GM18870 (cell line): ENCODE measurements at regions not wholly inside any gene's neighbourhood (a gene's known extent, or its start where the extent isn't known, plus 50 kb on each side); places are given as distances from the start of the nearest gene placed in this dataset.
"Not testable (repeated sequence)": the region's sequence is repeated elsewhere in the genome, so short reads cannot be mapped to it uniquely, and the experiment has no call there.

Experiments
- ATAC-seq: cut with Tn5 transposase; IDR thresholded peaks from one replicate; pipeline ENCODE4 v1.9.1; 2021; ENCODE audit warnings: moderate library complexity; ENCODE audit not compliant: unreplicated experiment

DNA sequence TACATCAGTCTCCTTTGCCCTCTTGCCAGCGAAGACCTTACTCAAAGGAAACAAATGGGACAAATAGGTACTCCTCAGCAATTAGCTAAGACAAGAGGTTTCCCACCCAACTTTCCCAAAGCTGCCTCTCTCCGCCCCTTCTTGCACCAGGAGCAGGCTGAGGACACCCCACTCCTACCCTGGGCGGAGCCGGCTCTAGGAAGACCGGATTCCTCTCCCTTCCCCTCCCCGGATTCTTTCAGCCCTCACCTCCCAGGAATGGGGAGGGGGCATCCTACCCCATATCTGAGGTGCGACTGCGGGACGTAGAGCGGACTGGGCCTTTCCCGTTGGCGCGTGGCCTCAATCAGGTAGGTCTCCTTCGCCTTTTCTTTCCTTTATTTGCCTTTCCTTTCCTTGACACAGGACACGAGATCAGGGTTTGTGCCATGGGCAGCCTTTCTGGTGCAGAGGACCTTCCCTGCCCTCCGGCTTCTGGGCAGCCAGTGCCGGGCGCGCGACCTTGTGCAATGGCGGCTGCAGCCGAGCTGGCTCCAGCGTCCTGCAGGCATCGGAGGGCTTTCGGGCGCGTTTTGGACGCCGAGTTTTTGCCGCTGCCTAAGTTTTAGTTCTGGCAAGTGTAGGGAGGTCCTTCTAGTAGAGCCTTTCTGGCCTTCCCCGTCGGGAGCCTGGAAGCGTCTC, 279.9 kb downstream of the PLS3 start:
- not testable (repeated sequence) for ATAC-seq

DNA sequence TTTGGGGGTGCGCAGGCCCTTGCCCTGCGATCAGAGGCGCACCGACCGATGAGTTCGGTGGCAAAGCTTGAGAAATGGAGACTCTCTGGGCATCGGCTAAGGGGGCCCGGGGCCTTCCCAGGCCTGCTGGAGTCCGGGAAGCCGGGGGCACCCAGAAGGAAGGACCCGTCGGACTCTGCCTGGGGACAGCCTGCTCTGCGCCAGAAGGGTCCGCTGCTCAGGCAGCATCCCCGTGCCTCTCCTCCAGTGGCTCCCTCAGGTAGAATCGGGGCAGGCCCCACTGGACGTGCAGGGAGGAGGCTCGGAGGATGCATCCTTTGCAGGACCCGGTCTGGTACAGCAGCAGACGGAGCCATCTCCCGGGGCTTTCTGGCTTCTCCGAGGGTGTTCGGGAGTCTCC, 290.0 kb downstream of the PLS3 start:
- not testable (repeated sequence) for ATAC-seq

DNA sequence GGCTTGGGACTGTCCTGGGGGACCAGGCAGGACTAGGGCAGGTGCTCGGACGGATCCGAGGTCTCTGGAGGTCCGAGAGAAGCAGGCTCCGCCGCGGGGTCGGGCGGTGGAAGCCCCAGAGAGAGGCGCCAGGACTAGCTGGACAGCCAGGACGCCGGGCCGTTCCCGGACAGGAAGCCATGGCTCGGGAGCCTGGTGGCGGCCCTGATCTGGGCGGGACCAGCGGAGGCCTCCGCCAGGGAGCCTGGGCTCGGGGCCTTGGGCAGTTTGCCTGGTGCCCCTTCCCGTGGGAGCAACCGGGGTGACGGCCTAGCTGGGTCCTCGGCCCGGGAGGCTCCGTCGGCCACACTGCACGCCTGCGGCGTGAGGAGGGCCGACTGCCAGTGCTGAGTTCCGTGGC, 292.3 kb downstream of the PLS3 start:
- ATAC-seq: not testable (repeated sequence)

DNA sequence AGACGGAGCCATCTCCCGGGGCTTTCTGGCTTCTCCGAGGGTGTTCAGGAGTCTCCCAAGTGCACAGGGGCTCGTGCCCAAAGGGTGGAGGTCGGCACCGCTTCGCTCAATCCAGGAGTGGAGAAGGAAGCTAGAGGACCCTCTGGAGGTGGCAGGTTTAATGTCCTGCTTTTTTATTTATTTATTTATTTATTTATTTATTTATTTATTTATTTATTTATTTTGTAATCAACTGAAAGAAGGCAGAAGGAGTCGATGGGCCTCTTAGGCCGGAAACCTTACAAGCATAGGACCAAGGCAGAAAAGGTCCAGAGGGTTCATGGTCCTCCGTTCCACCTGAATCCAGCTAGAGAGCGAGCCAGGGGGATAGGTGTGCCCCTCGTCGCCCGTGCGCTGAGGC, 289.4 kb upstream of the AGTR2 start:
- not testable (repeated sequence) for ATAC-seq

DNA sequence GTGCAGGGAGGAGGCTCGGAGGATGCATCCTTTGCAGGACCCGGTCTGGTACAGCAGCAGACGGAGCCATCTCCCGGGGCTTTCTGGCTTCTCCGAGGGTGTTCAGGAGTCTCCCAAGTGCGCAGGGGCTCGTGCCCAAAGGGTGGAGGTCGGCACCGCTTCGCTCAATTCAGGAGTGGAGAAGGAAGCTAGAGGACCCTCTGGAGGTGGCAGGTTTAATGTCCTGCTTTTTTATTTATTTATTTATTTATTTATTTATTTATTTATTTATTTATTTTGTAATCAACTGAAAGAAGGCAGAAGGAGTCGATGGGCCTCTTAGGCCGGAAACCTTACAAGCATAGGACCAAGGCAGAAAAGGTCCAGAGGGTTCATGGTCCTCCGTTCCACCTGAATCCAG, 286.4 kb upstream of the AGTR2 start:
- ATAC-seq: not testable (repeated sequence)

DNA sequence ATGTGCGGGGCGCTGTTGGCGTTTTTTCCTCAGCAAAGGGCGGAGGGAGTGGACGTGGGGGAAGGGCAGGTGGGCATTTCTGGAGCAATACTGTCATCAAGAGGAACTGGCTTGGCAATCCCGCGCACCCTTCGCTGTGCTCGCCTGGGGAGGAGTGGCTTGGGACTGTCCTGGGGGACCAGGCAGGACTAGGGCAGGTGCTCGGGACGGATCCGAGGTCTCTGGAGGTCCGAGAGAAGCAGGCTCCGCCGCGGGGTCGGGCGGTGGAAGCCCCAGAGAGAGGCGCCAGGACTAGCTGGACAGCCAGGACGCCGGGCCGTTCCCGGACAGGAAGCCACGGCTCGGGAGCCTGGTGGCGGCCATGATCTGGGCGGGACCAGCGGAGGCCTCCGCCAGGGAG, 282.5 kb upstream of the AGTR2 start:
- ATAC-seq: not testable (repeated sequence)

DNA sequence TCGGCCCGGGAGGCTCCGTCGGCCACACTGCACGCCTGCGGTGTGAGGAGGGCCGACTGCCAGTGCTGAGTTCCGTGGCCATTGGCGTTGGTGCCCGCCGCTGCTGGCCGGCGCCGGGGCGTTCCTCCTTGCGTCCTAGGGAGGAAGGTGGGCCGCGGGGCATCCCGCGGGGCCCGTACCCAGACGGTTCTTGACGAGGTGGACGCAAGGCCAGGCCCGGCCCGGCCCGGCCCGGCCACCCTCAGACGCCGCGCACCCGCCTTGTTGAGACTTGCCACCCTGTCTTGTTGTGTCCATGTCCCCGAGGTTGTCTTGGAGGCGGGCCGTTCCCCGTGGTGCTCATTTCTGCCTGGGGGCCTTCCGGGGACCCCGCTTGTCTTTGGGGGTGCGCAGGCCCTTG, 282.0 kb upstream of the AGTR2 start:
- ATAC-seq: not testable (repeated sequence)

DNA sequence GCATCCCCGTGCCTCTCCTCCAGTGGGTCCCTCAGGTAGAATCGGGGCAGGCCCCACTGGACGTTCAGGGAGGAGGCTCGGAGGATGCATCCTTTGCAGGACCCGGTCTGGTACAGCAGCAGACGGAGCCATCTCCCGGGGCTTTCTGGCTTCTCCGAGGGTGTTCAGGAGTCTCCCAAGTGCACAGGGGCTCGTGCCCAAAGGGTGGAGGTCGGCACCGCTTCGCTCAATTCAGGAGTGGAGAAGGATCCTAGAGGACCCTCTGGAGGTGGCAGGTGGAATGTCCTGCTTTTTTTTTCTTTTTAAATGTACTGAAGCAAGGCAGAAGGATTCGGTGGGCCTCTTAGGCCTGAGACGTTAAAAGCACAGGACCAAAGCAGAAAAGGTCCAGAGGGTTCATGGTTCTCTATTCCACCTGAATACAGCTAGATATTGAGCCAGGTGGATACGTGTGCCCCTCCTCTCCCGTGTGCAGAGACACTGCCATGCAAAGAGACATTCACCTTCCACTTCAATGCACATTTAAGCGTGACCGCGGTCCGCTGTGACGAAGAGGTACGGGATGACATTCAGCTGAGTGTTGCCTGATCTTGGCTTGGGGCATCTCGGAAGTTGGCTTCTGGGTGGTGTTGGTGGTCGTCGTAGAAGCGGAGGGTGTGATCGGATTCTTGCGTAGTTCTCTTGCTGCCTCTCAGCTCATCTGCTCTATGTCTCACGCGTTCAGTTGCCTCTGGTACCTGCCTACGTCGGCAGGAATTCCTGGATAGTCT, 281.2 kb upstream of the AGTR2 start:
- no peak for ATAC-seq

DNA sequence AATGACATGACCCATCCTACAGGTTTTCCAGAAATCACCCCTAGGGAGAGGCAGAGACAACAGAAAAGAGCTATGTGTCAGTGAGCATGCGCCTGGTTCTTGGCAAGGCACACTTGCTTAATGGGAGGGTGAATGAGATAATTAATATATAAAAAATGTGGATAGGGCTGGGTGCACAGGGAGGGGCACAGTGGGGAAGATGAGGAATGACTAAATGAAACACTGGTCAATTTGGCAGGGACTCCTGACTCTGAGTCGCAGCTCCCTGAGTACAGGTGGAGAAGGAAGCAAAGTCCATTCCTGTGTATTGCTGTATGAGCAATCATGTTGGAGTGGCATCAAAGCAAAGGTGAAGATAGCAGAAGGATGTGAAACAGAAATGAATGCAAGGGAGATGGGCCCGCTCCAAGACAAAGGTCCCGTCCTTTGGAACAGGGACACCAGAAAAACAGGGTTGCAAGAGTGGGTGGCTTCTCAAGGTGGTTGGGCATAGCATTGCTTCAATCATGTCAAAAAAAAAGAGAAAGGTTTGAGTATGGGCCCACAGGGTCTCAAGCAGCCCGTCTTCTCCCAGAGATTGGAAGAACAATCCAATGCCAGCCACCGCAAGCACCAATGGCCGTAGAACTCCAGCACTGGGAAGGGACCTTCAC, 278.4 kb upstream of the AGTR2 start:
- no peak for ATAC-seq

DNA sequence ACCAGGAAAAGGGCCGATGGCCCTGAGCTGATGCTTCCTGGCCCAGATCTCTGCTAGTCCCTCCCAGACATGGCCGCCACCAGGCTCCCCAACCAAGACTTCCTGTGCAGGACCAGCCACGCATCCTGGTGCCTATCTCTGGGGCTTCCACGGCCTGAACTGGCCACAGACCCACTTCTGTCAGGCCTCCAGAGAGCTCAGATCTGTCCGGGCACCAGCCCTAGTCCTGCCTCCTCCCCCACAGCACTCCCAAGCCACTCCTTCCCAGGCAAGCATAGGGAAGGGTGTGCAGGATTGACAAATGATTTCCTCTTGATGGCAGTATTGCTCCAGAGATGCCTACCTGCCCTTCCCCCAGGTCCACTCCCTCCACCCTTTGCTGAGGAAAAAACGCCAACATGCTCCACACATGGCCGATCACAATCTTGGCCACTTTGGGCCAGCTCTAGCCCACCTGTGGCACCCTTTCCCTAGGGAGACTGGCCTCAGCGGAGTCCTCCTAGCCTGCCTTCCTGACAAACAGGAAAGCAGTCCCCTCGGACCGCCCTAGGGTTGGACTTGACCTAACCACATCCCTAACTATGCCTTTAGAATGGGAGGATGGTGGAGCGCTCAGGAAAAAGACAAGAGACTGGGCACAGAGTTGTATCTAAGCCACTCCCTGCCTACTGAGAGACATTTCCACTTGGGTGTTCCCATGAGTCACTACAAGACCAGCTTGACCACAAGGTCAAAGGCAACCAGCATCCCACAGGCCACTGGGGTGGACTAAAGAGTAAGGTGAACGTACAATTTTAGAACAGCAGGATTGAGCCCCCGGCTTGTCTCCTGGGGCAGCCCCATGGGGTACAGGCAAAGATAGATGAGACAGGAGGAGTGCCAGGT, 277.5 kb upstream of the AGTR2 start:
- ATAC-seq: peak; percentile 73

DNA sequence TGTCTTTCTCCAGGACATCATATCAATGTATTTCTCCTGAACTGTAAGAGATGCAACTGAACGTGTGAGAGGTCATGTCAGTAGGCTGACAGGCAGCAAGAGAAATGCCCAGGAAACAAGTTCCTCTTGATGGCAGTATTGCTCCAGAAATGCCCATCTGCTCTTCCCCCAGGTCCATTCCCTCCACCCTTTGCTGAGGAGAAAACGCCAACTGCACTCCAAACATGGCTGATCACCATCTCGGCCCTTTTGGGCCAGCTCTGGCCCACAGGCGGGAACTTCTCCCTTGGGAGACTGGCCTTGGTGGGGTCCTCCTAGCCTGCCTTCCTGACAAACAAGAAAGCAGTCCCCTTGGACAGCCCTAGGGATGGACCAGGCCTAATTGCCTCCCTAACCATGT, 276.5 kb upstream of the AGTR2 start:
- peak; percentile 29 for ATAC-seq

DNA sequence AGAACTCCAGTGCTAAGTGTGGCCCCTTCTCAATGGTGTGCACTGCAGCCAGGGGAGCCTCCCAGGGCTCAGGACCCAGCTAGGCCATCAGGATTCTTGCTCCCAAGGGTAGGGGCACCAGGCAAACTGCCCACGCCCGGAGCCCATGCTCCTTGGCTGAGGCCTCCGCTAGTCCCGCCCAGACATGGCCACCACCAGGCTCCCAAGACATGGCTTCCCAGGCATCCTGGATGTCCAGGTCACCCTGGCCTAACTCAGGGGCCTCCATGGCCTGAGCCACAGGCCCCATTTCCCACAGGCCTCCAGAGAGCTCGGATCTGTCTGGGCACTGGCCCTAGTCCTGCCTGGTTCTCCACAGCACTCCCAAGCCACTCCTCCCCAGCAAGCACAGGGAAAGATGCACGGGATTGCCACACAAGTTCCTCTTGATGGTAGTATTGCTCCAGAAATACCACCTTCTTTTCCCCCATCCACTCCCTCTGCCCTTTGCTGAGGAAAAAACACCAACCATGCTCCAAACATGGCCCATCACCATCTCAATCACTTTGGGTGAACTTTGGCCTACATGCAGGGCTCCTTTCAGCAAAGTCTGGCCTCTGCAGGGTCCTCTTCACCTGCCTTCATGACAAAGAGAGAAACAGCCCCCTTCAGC, 274.7 kb upstream of the AGTR2 start:
- ATAC-seq: no peak

DNA sequence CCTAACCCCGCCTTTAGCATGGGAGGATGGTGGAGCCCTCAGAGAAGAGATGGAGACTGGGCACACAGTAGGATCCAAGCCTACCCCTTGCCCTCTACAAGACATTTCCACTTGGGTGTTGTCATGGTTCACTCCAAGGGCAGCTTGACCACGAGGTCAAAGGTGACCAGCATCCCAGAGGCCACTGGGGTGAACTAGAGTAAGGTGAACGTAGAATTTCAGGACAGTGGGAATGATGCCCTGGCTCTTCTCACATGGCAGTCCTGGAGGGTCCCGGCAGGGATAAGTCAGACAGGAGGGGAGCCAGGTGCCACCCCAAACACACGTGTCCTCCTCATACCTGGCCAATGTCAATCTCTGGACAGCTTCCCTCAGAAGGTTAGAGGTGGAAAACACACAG, 274.2 kb upstream of the AGTR2 start:
- no peak for ATAC-seq

DNA sequence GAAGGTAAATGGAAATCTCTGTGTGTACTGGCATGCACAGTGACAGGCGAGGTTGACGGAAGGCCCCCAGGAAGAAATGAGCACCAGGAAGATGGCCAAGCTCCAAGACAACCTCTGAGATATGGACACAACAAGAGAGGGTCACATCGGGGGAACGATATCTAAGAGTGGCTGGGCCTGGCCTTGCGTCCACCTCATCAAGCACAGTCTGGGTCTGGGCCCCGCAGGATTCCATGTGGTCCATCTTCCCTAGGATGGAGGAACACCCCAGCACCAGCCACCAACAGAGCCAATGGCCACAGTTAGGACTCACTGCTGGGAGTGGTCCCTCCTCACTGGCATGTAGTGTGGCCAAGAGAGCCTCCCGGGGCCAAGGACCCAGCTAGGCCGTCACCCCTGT, 272.6 kb upstream of the AGTR2 start:
- no peak for ATAC-seq

DNA sequence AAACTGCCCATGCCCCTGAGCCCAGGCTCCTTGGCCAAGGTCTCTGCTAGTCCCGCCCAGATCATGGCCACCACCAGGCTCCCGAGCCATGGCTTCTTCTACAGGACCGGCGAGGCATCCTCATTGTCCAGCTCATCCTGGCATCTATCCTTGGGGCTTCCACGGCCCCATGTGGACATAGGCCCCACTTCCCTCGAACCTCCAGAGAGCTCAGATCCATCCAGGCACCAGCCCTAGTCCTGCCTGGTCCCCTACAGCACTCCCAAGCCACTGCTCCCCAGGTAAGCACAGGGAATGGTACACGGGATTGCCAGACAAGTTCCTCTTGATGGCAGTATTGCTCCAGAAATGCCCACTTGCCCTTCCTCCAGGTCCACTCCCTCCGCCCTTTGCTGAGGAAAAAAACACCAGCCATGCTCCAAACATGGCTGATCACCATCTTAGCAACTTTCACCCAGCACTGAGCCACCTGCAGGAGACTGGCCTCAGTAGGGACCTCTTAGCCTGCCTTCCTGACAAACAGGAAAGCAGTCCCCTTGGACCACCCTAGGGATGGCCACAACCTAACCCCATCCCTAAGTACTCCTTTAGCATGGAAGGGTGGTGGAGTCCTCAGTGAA, 272.1 kb upstream of the AGTR2 start:
- ATAC-seq: peak; percentile 85

DNA sequence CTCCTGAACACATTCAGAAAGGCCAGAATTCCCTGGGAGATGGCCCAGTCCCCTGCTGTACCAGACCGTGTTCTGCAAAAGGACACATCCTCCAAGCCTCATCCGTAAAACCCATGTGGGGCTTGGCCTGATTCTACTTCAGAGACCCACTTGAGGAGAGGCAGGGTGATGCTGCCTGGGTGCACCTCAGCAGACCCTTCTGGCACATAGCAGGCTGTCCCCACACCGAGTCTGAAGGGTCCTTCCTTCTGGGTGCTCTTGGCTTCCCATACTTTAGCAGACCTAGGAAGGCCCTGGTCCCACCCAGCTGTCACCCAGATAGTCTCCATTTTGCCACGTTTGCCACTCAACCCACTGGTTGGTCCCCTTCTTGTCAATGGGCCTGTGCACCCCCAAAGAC, 270.1 kb upstream of the AGTR2 start:
- no peak for ATAC-seq

DNA sequence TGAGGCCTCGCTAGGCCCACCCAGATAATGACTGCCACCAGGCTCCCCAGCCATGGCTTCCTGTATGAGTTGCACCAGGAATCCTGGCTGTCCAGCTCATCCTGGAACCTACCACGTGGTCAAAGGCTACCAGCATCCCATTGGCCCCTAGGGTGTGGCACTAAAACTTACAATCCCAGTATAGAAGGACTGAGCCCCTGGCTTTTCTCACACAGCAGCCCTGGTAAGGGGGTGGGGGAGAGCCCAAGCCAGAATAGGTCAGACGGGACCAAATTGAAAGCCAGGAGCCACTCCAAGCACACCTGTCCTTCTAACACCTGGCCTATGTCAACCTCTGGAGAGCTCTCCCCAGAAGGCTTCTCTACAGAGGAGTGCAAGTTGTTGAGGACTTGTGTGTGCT, 269.3 kb upstream of the AGTR2 start:
- ATAC-seq: no peak

DNA sequence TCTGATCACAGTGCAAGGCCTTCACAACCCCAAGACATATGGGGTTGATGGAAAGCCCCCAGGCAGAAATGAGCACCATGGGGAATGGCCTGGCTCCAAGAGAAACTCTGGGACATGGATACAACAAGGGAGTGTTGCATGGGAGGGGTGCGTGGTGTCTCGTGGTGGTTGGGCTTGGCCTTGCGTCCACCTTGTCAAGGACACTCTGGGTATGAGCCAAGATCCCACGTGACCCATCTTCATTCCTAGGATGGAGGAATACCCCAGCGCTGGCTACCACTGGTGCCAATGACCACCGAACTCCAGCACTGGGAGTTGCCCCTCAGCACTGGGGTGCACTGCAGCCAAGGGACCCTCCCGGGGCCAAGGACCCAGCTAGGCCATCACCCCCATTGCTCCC, 267.5 kb upstream of the AGTR2 start:
- ATAC-seq: no peak

DNA sequence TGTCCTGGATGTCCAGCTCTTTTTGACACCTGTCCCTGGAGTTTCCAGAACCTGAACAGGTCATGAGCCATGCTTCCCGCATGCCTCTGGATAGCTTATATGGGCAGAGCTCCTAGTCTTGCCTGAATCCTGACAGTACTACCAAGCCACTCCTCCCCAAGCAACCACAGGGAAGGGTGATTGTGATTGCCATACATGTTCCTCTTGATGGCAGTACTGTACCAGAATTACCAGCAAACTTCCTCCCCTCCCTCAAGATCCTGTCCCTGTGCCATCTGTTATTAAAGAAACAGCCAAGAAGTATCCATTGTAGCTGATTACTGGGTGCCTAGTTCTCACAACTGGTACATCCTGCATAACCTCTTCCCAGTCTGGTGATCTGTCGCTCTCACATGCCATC, 264.3 kb upstream of the AGTR2 start:
- ATAC-seq: no peak

DNA sequence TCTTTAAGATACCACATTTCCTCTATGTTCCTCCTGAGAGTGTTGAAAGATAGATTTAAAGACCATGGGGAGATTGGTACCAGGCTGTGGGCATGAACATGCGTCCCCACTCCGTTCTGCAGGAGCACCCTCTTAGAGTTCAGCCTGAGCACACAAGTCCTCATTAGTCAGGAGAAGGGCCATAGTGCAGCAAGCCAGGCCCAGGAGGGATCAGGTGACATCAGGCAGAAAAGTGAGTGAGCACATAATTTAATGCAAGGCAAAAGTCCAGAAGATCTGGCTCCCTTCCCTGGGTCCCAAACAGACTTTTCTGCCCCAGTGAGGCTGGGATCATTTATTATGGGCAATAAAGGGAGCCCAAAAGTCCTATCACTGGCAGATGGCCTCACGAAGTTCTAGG, 263.7 kb upstream of the AGTR2 start:
- ATAC-seq: no peak
